NCI-H1930 (cell line): ENCODE measurements at regions not wholly inside any gene's neighbourhood (a gene's known extent, or its start where the extent isn't known, plus 50 kb on each side); places are given as distances from the start of the nearest gene placed in this dataset.

Source experiments
- DNase-seq, 2 experiments: peaks; one replicate each; lab custom pipeline; 2025; lab: John Stamatoyannopoulos, UW

GRCh38 chr3:76969996-76970615, 69.8 kb upstream of the ROBO2 start:
- no peak for DNase-seq

- no peak for DNase-seq
Observed at GRCh38 chr3:76972624-76973296, 67.1 kb upstream of the ROBO2 start.

GRCh38 chr3:76976996-76977395, 62.9 kb upstream of the ROBO2 start:
- no peak for DNase-seq

GRCh38 chr3:76985645-76986044, 54.3 kb upstream of the ROBO2 start:
- no peak for DNase-seq

- DNase-seq, result no peak
Observed at GRCh38 chr3:76986876-76987474, 52.9 kb upstream of the ROBO2 start.
